ENCODE measurements at regions not wholly inside any gene's neighbourhood (a gene's known extent, or its start where the extent isn't known, plus 50 kb on each side); places are given as distances from the start of the nearest gene placed in this dataset.
"Not testable (repeated sequence)": the region's sequence is repeated elsewhere in the genome, so short reads cannot be mapped to it uniquely, and the experiment has no call there.

- no peak for DNase-seq
These were observed 305.5 kb downstream of the FAT4 start for GRCh38 chr4:125620066-125620860.

- DNase-seq: no peak
These were observed 310.2 kb downstream of the FAT4 start for GRCh38 chr4:125624951-125625350.

- no peak for DNase-seq
These were observed 312.2 kb downstream of the FAT4 start for GRCh38 chr4:125626946-125627345.

- DNase-seq: no peak
These were observed 324.4 kb downstream of the FAT4 start for GRCh38 chr4:125639182-125639621.

- DNase-seq: no peak
These were observed 326.9 kb downstream of the FAT4 start for GRCh38 chr4:125641611-125642010.

GRCh38 chr4:125642645-125643044 lies 327.9 kb downstream of the FAT4 start:
- no peak for DNase-seq

GRCh38 chr4:125649452-125649851 lies 334.7 kb downstream of the FAT4 start:
- no peak for DNase-seq

GRCh38 chr4:125650557-125650956 lies 335.8 kb downstream of the FAT4 start:
- DNase-seq: no peak

- not testable (repeated sequence) for DNase-seq
These were observed 337.1 kb downstream of the FAT4 start for GRCh38 chr4:125651707-125652357.

- no peak for DNase-seq
These were observed 344.0 kb downstream of the FAT4 start for GRCh38 chr4:125658773-125659172.

- DNase-seq: no peak
These were observed 349.4 kb downstream of the FAT4 start for GRCh38 chr4:125663896-125664767.

- DNase-seq: no peak
These were observed 351.9 kb downstream of the FAT4 start for GRCh38 chr4:125666635-125667034.

GRCh38 chr4:125676156-125676555 lies 361.4 kb downstream of the FAT4 start:
- DNase-seq: no peak

GRCh38 chr4:125676583-125676982 lies 361.8 kb downstream of the FAT4 start:
- no peak for DNase-seq

- no peak for DNase-seq
These were observed 363.0 kb downstream of the FAT4 start for GRCh38 chr4:125677665-125678307.

GRCh38 chr4:125679989-125680388 lies 365.2 kb downstream of the FAT4 start:
- no peak for DNase-seq

- DNase-seq: no peak
These were observed 366.5 kb downstream of the FAT4 start for GRCh38 chr4:125681240-125681639.

GRCh38 chr4:125682730-125683129 lies 368.0 kb downstream of the FAT4 start:
- DNase-seq: no peak

- no peak for DNase-seq
These were observed 374.1 kb downstream of the FAT4 start for GRCh38 chr4:125688841-125689240.

GRCh38 chr4:125689805-125690204 lies 375.1 kb downstream of the FAT4 start:
- DNase-seq: no peak

- no peak for DNase-seq
These were observed 378.5 kb downstream of the FAT4 start for GRCh38 chr4:125693228-125693627.

GRCh38 chr4:125702406-125702805 lies 387.7 kb downstream of the FAT4 start:
- DNase-seq: no peak

- DNase-seq: peak; percentile 8
These were observed 388.7 kb downstream of the FAT4 start for GRCh38 chr4:125703443-125703842.
